GM21515 (cell line): ENCODE measurements at regions not wholly inside any gene's neighbourhood (a gene's known extent, or its start where the extent isn't known, plus 50 kb on each side); places are given as distances from the start of the nearest gene placed in this dataset.
"Not testable (repeated sequence)": the region's sequence is repeated elsewhere in the genome, so short reads cannot be mapped to it uniquely, and the experiment has no call there.

Experiments used
- ATAC-seq: cut with Tn5 transposase; IDR thresholded peaks from one replicate; pipeline ENCODE4 v1.9.1; 2021; ENCODE audit not compliant: unreplicated experiment

DNA sequence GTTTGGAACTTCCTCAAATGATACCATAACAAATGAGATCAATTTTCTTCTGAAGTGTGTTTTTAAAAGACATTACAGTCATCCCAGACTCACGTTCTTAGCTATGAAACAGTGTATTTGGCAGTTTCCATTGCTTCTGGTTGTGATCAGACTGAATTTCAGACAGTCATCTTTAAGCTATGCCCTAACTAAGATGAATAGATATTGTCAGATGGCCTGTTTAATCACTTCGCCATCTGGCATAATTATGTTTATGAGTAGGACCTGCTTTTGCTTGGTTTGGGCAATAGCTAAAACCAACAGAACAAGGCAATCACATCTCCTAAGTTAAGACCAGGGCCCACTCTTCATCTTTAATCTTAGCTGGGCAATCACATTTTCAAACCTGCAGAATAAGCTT, 313.1 kb downstream of the SV2B start:
- no peak for ATAC-seq

DNA sequence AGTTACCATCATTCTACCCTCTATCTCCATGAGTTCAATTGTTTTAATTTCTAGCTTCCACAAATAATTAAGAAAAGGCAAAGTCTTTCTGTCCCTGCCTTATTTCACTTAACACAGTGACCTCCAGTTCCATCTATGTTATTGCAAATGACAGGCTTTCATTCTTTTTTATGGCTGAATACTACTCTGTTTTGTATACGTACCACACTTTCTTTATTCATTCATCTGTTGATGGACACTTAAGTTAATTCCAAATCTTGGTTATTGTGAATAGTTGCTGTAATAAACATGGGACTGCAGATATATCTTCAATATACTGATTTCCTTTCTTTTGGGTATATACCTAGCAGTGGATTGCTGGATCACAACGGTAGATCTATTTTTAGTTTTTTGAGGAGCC, 314.1 kb downstream of the SV2B start:
- no peak for ATAC-seq

DNA sequence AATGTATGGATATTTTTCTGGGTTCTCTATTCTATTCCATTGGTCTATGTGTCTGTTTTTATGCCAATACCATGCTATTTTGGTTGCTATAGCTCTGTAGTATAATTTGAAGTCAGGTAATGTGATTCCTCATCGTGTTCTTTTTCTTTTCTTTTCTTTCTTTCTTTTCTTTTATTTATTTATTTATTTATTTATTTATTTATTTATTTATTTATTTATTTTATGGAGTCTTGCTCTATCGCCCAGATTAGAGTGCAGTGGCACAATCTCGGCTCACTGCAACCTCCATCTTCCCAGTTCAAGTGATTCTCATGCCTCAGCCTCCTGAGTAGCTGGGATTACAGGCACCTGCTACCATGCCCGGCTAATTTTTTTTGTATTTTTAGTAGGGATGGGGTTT, 315.2 kb downstream of the SV2B start:
- ATAC-seq = not testable (repeated sequence)

DNA sequence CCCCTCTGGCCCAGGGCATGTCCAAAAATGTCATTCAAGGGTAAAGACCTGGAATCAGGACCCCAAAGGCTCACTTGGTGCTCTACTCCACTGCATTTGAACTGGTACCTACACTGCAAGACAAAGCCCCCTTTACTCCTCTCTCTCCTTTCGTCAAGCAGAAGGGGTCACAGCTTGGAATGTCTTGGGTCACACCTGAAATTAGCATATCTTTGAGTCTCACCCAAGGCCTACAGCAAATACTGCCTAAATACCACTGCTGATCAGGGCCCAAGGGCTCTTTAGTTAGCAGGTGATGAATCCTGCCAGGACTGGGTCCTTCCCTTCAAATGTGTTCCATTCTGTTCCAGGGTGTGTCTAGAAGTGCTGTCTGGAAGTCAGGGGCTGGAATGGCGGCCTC, 320.6 kb downstream of the SV2B start:
- no peak for ATAC-seq

DNA sequence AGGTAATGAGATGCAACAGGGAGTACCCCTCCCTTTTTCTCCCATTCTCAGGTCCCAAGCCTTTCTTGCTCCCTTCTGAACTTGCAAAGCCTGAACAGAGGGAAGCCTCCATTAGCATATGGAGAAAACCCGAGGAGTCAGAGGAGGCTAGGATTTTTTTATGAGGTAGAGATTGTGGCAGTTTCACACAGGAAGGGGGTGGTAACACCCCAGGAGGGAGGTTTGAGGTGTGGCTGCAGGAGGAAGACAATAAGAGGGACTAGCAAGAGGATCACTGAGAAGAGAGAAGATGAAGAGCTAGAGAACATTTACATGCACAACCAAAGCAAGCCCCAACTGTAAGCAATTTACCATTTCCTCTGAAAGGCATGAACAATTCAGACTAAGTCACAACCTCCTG, 322.7 kb downstream of the SV2B start:
- ATAC-seq = no peak

DNA sequence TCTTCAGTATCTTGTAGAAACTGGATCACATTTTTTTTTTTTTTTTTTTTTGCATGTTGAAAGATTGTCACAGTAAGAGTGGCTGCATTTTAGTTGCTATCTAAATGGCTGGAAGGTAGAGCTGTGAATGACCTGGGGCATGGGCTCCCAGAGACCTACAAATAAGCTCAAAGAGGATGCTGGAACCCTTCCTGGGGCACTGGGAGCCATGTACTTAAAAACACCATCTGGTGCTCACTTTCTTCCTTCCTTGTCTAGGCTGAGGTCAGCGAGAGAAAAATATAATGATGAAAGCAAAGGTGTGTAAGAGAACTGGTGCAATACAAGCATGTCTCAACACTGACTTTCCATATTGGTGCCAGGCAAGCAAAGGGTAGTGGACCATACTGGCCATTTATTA, 323.9 kb downstream of the SV2B start:
- ATAC-seq = no peak

DNA sequence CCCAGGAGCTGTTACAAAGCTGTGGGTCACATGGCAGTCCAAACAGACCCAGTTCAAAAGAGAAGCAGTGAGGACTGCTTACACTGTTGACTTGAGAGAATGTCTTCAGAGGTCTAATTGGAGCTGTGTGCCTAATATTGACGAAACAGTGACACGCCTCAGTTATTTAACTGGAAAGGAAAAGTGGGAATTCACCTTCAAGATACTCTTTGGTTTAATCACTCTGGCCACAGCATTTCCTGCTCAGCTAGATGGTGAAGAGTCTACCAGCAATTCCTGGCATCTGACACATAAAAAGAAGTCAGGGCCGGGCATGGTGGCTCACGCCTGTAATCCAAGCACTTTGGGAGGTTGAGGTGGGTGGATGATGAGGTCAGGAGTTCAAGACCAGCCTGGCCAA, 326.4 kb downstream of the SV2B start:
- ATAC-seq = no peak

DNA sequence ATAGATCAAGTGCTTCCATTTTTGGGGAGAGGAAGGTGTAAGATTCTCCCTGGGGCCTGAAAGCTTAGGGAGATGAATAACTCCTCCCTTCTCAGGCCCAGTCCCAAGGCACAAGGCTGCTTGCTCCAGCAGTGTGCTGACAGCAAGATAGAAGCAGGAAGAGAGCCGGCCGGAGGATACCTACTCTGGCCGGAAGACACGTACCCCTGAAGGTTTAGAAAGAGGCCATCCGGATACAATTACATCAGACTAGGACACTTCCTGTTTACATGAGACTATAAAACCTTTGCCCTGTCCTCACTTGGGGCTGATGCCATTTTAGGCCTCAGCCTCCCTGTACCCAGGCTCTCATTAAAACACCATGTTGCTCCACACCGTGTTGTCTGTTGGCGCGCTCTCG, 329.9 kb downstream of the SV2B start:
- ATAC-seq = no peak

DNA sequence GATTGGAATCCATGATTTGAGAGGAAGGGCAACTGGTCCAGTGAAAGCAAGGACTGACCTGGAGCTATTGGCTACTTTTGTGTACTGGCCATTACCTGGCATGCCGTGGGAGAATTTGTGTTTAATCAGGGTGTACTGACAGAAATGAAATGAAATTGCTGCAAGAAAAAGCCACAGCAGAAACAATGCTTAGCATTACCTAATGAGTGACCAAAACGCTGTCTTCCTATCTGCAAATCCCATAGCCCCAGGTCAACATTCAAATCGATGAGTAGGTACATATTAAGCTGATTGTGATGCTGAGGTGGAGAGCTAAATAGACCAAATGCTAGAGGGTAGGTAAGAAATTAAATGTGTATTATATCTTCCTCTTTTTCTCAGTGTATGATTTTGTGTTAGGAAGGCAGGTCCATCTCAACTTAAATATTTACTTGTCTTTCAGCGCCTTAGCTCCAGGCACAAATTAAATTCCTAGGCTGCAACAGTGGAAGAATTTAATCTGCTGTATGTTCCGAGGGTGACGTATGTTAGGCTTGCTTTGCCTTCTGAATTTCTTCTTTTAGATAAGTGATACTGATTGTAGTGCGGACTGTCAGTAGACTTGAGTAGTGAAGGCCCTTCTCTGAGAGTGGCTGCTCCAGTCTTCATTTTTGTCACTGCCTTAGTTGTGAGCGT, 331.1 kb downstream of the SV2B start:
- no peak for ATAC-seq

DNA sequence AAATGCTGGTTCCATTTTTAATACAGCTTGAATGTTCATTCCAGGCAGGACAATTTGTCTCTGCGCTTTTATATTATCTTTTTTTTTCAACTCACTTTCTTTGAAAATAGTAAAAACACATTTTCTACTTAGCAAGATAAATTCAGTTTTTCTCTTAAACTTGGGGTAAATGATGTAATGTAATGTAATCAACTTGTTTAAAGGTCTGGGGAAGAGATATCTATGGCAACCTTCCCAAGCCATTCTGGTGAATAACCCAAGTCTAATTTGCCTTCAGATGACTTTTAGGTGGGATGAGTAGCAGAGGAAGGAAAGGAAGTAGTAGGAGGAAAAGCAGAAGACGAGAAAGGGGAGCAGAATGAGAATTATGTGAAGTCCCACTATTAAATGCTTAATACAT, 335.1 kb downstream of the SV2B start:
- ATAC-seq = no peak

DNA sequence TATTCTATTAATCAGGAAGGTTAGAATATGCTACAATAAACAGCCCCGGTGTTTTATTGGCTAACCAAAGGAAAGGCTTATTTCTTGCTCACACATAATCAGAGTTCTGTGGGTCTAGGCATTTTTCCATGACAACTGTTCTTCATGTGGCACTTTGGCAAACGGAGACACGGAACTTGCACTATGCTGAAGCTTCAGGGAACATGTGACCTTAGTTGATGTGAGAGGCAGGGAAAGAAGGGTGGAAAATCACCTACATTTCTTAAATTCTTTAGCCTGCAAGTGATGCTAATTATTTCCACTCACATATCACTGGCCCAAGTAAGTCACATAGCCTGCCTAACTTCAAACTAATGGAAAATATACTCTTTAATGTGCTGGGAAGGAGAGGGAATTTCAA, 344.6 kb downstream of the SV2B start:
- no peak for ATAC-seq

DNA sequence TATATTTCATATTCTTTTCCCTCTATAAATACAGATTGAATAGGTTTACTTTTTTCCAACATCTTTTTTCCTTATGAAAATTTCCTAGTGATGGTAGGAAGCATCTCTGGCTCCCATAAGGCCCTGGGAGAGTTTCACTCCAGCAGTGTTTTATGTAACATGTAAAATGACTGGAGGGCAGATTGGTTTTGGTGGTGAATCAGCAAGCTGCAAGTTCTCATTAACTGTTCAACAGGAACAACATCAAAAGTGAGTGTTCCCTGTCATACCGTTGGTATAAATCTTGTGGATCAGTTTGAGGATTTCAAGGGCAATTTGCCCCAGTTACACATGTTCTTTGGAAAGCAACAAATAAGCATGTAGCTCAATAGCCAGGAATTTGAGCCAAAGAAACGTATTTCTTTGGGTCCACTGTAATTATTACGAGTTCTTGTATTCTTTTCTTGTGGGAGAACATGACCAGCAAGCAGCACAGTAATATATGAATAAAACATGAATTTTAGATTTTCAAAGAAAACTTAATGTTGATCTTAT, 345.7 kb downstream of the SV2B start:
- ATAC-seq = no peak

DNA sequence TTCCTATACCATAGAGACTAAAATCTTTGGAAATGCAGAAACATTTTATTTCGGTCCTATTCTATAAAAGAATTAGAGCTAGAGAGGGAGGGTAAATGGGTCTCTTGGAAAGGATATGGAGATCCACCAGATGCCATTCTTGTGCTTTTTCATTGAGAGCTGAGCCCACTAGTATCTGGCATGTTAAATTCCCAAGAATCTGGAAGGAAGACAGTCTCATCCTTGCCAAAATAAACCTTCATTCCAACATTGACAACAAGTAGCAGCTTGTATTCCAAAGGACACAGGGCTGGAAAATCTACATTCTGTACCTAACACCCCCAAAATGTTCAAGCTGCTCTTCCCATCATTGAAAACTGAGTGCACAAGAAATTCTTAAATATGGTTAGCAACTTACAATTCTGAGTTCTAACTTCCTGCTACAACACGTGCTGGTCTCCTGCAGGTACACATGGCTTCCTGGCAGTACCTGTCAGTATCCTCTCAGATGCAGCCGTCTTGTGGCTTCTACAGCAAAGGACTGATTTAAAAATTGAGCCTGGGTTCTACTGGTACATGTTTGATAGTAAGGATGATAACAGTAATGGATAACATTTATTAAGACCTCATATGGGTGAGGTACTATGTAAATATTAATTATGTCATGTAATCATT, 348.1 kb downstream of the SV2B start:
- no peak for ATAC-seq

DNA sequence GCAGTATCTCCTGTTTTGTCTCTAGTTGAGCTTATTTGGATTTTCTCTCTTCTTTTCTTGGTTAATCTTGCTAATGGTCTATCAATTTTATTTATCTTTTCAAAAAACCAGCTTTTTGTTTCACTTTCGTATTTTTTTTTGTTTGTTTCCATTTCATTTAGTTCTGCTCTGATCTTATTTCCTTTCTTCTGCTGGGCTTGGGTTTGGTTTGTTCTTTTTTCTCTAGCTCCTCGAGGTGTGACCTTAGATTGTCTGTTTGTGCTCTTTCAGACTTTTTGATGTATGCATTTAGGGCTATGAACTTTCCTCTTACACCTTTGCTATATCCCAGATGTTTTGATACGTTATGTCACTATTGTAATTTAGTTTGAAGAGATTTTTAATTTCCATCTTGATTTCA, 353.3 kb downstream of the SV2B start:
- not testable (repeated sequence) for ATAC-seq

DNA sequence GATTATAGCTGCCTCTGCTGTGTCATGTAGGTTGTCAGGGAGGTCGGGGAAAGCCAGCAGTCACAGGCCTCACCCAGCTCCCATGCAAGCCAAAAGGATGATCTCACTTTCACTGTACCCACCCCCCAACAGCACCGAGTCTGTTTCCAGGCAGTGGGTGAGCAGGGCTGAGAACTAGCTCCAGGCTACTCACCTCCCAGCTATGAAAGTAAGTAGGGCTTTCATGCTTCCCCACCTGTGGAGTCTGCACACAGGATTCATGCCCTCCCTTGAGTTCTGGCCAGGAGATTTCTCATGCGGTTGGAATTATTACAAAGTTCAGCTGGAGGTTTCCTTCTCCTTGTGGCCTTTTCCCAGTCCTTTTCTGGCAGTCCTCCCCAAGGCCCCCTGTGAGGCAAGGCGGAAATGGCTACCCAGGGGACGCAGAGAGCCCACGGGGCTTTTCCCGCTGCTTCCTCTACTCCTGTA, 356.2 kb downstream of the SV2B start:
- no peak for ATAC-seq

DNA sequence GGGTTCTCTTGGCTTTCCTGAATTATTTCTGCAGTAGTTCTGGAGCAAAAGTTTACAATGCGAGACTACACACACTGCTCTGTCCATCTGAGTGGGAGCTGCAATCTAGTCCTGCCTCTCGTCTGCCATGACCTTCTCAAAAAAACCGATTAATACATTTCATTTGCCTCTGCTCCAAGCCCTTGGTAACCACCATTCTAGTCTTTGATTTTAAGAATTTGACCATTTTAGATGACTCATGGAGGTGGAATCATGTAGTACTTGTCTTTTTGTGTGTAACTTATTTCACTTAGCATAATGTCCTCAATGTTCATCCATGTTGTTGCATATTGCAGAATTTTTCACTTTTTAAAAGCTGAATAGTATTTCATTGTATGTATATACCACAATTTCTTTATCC, 356.9 kb downstream of the SV2B start:
- ATAC-seq = no peak

DNA sequence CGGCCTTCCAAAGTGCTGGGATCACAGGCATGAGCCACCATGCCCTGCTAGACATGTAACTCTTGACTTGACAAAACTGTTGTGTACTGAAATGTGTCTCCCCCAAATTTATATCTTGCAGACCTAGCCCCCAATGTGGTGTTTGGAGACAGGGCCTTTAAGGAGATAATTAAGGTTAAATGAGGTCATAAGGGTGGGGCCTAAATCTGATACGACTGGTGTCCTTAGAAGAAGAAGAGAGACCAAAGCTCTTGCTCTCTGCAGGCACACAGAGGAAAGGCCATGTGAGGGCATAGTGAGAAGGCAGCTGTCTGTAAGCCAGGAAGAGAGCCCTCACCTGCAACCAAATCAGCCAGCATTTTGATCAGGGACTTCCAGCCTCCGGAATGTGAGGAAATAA, 361.3 kb downstream of the SV2B start:
- ATAC-seq = no peak

DNA sequence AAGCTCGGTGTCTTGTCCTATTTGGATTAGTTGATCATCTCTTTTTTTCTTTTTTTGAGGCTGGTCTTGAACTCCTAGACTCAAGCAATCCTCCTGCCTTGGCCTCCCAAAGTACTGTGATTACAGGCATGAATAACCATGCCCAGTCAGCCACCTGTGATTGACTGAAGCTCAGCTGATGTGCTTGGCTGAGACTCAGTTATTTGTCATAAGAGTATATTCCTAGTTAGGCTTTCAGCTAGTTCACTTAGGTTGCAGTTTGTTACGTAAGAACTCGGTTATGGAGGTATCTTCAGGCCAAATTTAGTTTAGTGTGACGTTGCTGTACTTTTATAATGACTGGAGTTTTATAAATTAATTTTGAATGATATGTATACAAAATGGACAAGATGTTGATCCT, 365.0 kb downstream of the SV2B start:
- no peak for ATAC-seq

DNA sequence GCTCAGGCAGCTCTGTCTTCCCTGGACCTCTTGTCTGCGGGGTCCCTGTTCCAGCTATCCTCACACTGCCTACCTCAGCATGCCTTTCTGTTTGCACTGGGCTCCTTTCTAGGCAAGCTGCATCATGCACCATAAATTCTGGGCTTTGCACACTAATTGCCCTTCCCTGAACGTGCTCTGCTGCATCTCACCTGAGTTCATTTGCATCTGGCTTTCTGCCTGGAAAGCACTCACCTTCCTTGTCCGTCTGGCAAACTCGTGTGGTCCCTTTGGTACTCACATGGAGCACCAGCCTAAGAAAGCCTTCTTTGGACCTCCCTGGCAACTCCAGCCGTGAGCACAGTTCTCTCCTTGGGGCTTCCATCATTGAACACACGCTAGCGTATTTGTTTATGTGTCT, 365.6 kb downstream of the SV2B start:
- no peak for ATAC-seq

DNA sequence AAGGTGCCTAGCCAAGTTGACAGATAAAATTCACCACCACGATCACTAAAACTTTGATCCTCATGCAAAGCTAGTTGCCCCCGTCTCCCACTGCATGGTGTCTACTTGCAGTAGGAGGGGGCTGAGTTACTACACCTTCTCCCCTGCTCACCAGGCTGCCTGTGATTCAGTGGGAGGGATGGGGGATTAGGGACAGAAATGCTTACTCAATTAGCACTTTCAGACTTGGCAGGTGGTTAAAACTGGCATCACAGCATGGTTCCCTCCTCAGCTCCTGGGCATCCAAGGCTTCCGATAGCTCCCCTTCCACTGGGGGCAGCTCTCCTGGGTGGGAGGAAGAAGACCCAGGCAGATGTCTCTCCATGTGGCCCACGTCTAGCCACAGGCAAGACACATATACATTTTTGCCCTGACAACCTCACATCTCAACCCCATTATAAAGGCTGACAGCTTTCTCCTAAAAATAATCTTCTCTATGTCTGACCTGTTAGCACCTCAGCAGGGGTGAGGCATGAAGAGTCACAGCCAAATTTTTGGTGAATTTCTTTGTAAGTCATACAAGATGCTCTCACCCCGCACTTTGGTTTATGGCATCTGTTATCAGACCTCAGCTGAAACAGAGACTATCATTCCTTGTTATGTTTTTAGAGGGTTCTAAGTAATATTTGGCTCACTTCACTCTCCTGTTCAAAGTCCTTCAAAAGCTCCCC, 369.0 kb downstream of the SV2B start:
- ATAC-seq = no peak

DNA sequence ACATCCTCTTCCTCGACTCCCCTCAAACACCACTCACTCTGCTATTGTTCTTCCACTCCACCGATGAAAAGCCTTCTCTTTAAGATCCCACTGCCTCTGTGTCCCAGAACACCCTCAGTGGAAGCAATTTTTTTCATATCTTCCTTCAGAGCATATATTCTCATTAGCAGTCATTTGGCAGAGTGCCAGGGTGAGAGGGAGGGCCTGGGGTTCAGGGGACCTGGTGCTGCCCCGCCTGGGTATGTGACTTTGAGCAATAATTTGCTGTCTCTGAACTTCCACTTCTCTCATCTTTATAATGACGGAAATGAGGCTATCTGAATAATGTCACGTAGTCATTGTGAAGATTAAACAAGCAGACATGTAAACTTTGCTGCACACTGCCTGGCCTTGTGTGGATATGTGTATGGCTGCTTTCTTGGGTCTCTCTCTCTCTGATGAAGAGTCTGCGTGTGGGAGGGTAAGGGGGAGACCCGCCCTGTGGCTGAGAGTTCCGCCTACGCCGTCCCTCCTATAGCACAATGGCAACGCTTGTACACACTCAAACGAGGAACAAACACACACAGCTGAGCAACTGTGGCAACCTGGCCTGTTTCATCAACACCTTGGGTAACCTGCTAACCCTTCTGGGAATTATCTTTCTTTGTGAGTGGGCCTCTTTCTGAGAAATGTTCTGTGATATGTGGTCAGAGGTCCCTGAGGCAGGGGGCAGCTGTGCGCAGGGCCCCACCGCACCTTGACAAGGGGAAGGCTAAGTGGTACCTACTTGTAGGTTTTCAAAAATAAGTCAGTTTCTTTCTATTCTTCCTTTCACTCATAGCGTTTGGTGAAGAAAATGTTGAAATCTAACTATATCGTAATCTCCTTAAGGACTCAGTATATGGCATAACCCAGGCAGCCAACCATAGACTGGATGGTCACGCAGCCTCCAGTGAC, 369.8 kb downstream of the SV2B start:
- ATAC-seq = no peak
